Large intestine (tissue), 3 donors: ENCODE measurements at regions not wholly inside any gene's neighbourhood (a gene's known extent, or its start where the extent isn't known, plus 50 kb on each side); places are given as distances from the start of the nearest gene placed in this dataset.
"Not testable (repeated sequence)": the region's sequence is repeated elsewhere in the genome, so short reads cannot be mapped to it uniquely, and the experiment has no call there.

Experiments used
- DNase-seq, 2 donors: peaks; one replicate each; pipeline versions ENCODE4 v3.0.0 to v3.0.0-alpha.2; 2013
- H3K27ac ChIP-seq: one replicate; pipeline ENCODE4 v1.5.1; 2013; ENCODE audit warnings: low read length
- H3K27me3 ChIP-seq: 2 replicates; pipeline ENCODE4 v1.6.1; 2013; ENCODE audit warnings: low read length; ENCODE audit not compliant: control insufficient read depth, insufficient read depth
- H3K36me3 ChIP-seq: 2 replicates; pipeline ENCODE4 v1.6.1; 2013; ENCODE audit warnings: low read length; ENCODE audit not compliant: control insufficient read depth, insufficient read depth
- H3K4me1 ChIP-seq: one replicate; pipeline ENCODE4 v1.6.1; 2013; ENCODE audit warnings: low read length; ENCODE audit not compliant: control insufficient read depth, insufficient read depth
- H3K4me3 ChIP-seq: one replicate; pipeline ENCODE4 v1.5.1; 2013; ENCODE audit warnings: low read length
- H3K9me3 ChIP-seq: one replicate; pipeline ENCODE4 v1.6.1; 2013; ENCODE audit warnings: mild to moderate bottlenecking, low read depth, low read length, moderate library complexity; ENCODE audit not compliant: control insufficient read depth
- WGBS: methylation state at CpG from one replicate; pipeline ENCODE4 v1.1.5; 2013; ENCODE audit warnings: low lambda C conversion rate; ENCODE audit not compliant: insufficient coverage; 5-methylcytosine and 5-hydroxymethylcytosine counted together

DNA sequence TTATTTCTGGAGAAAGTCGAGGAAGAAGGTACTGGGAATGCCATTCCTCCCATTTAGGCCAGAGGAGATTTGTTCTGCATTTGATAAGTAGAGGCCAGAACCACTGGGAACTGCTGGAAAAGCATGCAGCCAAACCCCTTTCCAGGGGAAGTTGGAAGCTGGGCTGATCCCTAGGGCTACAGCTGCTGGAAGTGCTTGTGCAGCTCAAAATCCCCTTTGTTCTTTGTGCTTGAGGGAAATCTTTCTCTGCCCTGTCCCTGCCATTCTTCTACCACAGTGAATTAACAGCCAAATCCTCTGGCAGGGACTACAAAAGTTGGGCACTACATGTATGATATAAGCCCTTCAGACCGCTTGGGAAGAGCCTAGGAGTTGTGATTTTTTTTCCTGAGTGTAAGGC lies 734.1 kb downstream of the LRRIQ3 start:
- no peak overlapping the region for H3K4me3 ChIP-seq
- no peaks in the 10 kb centered on the region for H3K4me1 ChIP-seq
- no peak for DNase-seq
- no peak overlapping the region for H3K27ac ChIP-seq
- no peaks in the 10 kb centered on the region for H3K9me3 ChIP-seq
- no peaks in the 10 kb centered on the region for H3K27me3 ChIP-seq
- H3K36me3 ChIP-seq: no peaks in the 10 kb centered on the region
- no CpG with 5 or more reads among the region's 2 CpGs for WGBS

DNA sequence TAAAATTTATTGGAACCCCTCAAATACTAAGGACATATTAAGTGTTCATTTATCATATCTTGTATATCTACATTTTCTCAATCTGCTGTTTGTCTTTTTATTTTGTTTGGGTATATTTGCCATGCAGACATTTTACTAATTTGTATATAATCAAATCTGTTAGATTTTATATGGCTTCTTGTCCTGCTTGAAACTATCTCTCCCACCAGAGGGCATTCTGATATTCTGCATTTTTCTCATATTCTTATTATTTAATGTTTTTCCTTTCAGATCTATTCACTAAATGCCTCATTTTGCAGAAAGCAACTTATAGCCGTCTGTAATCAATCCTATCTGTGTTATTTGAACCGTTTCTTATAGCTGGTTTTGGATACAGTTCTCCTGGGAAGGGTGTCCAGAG lies 745.5 kb downstream of the LRRIQ3 start:
- Histone ChIP-seq H3K9me3 (no peaks in the 10 kb centered on the region), H3K4me3 (no peak overlapping the region), H3K27ac (no peak overlapping the region), H3K27me3 (no peaks in the 10 kb centered on the region), H3K4me1 (no peaks in the 10 kb centered on the region), H3K36me3 (no peaks in the 10 kb centered on the region)
- WGBS: 100% methylated on average over 1 of the region's 2 CpGs
- DNase-seq: no peak

DNA sequence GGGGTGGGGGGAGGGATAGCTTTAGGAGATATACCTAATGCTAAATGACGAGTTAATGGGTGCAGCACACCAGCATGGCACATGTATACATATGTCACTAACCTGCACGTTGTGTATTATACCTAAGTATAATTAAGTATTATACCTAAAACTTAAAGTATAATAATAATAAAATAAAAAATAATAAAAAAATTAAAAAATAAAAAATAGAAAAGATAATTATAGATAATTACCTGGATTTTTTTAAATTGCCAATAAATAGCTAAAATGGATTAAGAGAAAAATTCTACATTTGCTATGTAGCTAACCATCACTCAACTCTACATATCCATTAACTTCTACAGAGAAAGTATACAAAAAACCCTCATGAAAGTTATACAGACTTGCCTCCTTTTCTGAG lies 747.3 kb downstream of the LRRIQ3 start:
- H3K9me3 ChIP-seq, H3K4me1 ChIP-seq, DNase-seq, H3K36me3 ChIP-seq, H3K4me3 ChIP-seq, H3K27ac ChIP-seq, H3K27me3 ChIP-seq: not testable (repeated sequence)
- no CpG with 5 or more reads among the region's 2 CpGs for WGBS

GRCh38 chr1:73411479-73411878 lies 786.5 kb downstream of the LRRIQ3 start:
- Histone ChIP-seq H3K27ac (no peak overlapping the region), H3K27me3 (no peaks in the 10 kb centered on the region), H3K4me1 (no peaks in the 10 kb centered on the region), H3K36me3 (no peaks in the 10 kb centered on the region), H3K4me3 (no peak overlapping the region), H3K9me3 (no peaks in the 10 kb centered on the region)
- no peak for DNase-seq
- 67% methylated on average over 1 of the region's 3 CpGs for WGBS

GRCh38 chr1:73401666-73402065 lies 796.3 kb downstream of the LRRIQ3 start:
- Histone ChIP-seq H3K27ac (no peak overlapping the region), H3K4me3 (no peak overlapping the region), H3K27me3 (no peaks in the 10 kb centered on the region), H3K9me3 (no peaks in the 10 kb centered on the region), H3K4me1 (no peaks in the 10 kb centered on the region), H3K36me3 (no peaks in the 10 kb centered on the region)
- WGBS: no CpG with 5 or more reads among the region's 2 CpGs
- DNase-seq: no peak

DNA sequence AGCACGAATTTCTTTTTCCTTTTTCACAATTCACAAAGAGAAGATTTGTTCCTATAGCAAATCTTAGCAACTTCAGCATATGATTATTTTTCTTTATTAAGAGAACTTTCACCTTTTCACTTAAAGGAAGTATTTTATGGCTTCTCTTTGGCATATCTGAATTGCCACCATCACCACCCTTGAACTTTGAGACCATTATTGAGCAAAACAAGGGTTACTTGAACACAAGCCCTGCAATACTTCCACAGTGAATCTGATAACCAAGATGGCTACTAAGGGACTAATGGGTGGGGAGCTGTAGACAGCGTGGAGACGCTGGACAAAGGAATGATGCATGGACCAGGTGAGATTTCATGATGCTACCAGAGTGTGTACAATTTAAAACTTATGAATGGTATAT lies 815.0 kb downstream of the LRRIQ3 start:
- DNase-seq: peak; percentile 38 to 81
- no peaks in the 10 kb centered on the region for H3K9me3 ChIP-seq
- H3K4me1 ChIP-seq: no peaks in the 10 kb centered on the region
- H3K27me3 ChIP-seq: no peaks in the 10 kb centered on the region
- no peak overlapping the region for H3K27ac ChIP-seq
- 25% methylated on average over 1 of the region's 3 CpGs for WGBS
- H3K4me3 ChIP-seq: no peak overlapping the region
- no peaks in the 10 kb centered on the region for H3K36me3 ChIP-seq

DNA sequence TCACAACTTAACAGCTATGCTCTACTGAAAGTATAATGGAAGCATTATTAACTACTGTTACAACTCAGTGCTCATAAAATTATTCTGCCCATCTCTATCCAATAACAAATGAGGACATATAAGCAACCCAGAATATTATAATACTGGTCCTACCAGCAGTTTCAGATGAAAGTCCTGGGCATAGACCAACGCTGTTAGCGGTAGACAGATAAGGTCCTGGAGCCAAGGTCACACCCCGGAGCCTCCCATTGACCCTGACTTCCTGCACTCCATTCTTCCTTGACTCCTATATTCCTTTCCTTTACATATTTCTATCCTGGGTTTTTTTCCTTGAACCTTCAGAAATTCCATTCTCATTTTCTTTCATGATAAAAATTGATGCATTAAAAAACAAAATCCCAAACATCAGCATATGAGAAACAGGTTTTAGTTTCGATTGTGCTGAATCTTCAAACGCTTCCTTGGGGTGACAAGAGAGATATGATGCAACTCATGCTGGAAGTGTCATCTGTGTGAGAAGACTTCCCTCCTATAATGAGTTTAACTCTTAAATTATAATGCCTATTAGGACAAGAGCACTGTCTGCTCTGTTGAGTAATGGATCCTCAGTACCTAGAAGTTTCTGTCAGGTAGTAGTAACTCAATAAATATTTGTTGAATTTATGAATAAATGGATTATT lies 831.1 kb downstream of the LRRIQ3 start:
- Histone ChIP-seq H3K9me3 (no peaks in the 10 kb centered on the region), H3K27me3 (no peaks in the 10 kb centered on the region), H3K36me3 (no peaks in the 10 kb centered on the region), H3K27ac (no peak overlapping the region), H3K4me1 (no peaks in the 10 kb centered on the region), H3K4me3 (no peak overlapping the region)
- no CpG with 5 or more reads among the region's 5 CpGs for WGBS
- no peak for DNase-seq

GRCh38 chr1:73359001-73359400 lies 839.0 kb downstream of the LRRIQ3 start:
- Histone ChIP-seq H3K4me3 (no peak overlapping the region), H3K27me3 (no peaks in the 10 kb centered on the region), H3K9me3 (no peaks in the 10 kb centered on the region), H3K4me1 (no peaks in the 10 kb centered on the region), H3K27ac (no peak overlapping the region), H3K36me3 (no peaks in the 10 kb centered on the region)
- no peak for DNase-seq
- WGBS: 81% methylated on average over 2 of the region's 3 CpGs

DNA sequence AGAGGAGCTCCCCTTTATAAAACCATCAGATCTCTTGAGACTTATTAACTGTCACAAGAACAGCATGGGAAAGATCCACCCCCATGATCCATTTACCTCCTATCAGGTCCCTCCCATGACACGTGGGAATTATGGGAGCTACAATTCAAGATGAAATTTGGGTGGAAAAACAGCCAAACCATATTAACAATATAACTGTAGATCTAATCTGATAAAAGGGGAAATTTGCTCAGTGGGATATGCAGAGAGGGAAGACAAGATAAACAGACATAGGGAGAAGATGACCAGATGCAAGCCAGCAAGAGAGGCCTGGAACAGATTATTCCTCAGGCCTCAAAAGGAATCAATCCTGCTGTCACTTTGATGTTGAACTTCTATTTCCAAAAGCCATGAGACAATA lies 841.5 kb downstream of the LRRIQ3 start:
- Histone ChIP-seq H3K27me3 (no peaks in the 10 kb centered on the region), H3K27ac (no peak overlapping the region), H3K9me3 (no peaks in the 10 kb centered on the region), H3K4me3 (no peak overlapping the region), H3K36me3 (no peaks in the 10 kb centered on the region), H3K4me1 (no peaks in the 10 kb centered on the region)
- no CpG with 5 or more reads among the region's 1 CpG for WGBS
- no peak for DNase-seq

DNA sequence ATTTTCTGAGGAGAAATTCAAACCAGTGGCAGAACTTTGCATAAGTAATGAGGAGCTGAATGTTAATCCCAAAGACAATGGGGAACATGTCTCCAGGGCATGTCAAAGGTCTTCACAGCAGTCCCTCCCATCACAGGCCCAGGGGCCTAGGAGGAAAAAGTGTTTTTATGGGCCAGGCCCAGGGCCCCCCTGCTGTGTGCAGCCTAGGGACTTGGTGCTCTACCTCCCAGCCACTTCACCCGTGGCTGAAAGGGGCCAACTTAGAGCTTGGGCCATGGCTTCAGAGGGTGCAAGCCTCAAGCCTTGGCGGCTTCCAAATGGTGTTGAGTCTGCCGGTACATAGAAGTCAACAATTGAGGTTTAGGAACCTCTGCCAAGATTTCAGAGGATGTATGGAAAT lies 854.0 kb downstream of the LRRIQ3 start:
- no peak for DNase-seq
- no CpG with 5 or more reads among the region's 3 CpGs for WGBS
- H3K36me3 ChIP-seq: no peaks in the 10 kb centered on the region
- no peaks in the 10 kb centered on the region for H3K27me3 ChIP-seq
- no peak overlapping the region for H3K27ac ChIP-seq
- H3K9me3 ChIP-seq: no peaks in the 10 kb centered on the region
- H3K4me1 ChIP-seq: no peaks in the 10 kb centered on the region
- H3K4me3 ChIP-seq: no peak overlapping the region

DNA sequence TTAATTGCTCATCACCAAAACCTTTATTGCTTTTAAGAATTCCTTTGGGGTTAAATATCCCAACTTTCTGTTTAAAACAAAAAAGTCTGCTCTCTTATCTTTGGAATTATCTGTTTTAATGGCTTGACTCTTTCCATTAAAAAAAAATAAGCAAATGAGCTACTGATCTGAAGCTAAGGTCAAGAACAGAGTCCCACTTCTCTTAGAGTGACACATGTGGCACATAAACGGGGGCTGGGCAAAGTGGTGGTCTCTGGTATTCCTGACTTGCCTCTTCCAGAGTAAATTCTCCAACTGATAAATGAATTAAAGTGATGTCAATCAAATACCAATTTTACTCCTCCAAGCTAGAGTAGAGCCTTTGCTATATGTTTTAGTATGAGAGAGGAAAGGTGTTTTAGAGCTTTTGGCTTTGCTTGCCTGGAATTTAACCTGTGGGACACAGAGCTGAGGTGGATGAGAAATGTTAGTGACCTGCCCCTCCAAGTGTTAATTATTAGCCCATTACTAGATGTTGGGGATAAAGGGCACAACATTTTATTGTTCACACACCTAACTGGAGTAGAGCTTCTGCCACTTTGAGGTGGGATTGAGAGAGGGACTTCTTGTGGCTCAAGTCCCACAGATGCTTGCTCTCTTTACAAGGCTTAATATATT lies 864.0 kb downstream of the LRRIQ3 start:
- no peaks in the 10 kb centered on the region for H3K36me3 ChIP-seq
- H3K27me3 ChIP-seq: no peaks in the 10 kb centered on the region
- H3K4me1 ChIP-seq: no peaks in the 10 kb centered on the region
- peaks cover 9% of the 10 kb centered on the region for H3K9me3 ChIP-seq
- no CpG with 5 or more reads among the region's 1 CpG for WGBS
- no peak overlapping the region for H3K4me3 ChIP-seq
- no peak overlapping the region for H3K27ac ChIP-seq
- peak; percentile 9 to 42 for DNase-seq
